ENCODE measurements at regions not wholly inside any gene's neighbourhood (a gene's known extent, or its start where the extent isn't known, plus 50 kb on each side); places are given as distances from the start of the nearest gene placed in this dataset.

- TF ChIP-seq, protein P1, sequence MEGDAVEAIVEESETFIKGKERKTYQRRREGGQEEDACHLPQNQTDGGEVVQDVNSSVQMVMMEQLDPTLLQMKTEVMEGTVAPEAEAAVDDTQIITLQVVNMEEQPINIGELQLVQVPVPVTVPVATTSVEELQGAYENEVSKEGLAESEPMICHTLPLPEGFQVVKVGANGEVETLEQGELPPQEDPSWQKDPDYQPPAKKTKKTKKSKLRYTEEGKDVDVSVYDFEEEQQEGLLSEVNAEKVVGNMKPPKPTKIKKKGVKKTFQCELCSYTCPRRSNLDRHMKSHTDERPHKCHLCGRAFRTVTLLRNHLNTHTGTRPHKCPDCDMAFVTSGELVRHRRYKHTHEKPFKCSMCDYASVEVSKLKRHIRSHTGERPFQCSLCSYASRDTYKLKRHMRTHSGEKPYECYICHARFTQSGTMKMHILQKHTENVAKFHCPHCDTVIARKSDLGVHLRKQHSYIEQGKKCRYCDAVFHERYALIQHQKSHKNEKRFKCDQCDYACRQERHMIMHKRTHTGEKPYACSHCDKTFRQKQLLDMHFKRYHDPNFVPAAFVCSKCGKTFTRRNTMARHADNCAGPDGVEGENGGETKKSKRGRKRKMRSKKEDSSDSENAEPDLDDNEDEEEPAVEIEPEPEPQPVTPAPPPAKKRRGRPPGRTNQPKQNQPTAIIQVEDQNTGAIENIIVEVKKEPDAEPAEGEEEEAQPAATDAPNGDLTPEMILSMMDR (IDR thresholded peaks at IDR 0.05), result no peak
- no peak for TF ChIP-seq POLR2A (IDR thresholded peaks at IDR 0.05)
- TF ChIP-seq POLR2AphosphoS5 (IDR thresholded peaks at IDR 0.05), result no peak
- no peak for TF ChIP-seq EP300 (IDR thresholded peaks at IDR 0.05)
- H3K4me1 ChIP-seq, result no peaks in the 10 kb centered on the region
- H3K4me3 ChIP-seq, result no peak overlapping the region
- H3K27ac ChIP-seq, result no peak overlapping the region
- no peak for DNase-seq
- H3K27me3 ChIP-seq, result no peaks in the 10 kb centered on the region
- ATAC-seq (ENCODE audit: low FRiP score in 2 of 2), result no peak
- H3K9me3 ChIP-seq, result no peaks in the 10 kb centered on the region
- WGBS, 2 donors, result 74 to 77% methylated on average over 3 of the region's 3 CpGs
- H3K36me3 ChIP-seq, result no peaks in the 10 kb centered on the region
Observed at GRCh38 chr5:57561231-57561842, 78.7 kb upstream of the ACTBL2 start.

DNA sequence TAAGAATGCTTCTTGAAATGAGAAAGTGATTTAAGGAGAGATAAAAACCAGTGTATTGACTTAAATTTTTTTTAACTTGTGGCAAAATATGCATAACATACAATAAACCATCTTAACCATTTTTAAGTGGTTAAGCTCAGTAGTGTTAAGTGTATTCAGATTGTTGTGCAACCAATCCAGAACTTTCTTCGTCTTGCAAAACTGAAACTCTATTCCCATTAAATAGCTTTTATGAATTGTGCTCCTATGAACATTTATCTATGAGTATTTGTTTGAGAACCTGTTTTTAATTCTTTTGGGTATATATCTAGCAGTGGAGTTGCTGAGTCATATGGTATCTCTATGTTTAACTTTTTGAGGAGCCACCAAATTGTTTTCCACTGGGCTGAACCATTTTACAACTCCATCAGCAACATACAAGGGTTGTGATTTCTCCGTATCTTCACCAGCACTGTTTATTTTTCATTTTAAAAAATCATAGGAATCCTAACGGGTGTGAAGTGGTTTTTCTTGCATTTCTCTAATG is 76.6 kb upstream of the ACTBL2 start:
- no peaks in the 10 kb centered on the region for H3K27me3 ChIP-seq
- WGBS, 2 donors, result 62 to 72% methylated on average over 3 of the region's 3 CpGs
- no peak overlapping the region for H3K27ac ChIP-seq
- H3K4me1 ChIP-seq, result no peaks in the 10 kb centered on the region
- no peaks in the 10 kb centered on the region for H3K36me3 ChIP-seq
- no peaks in the 10 kb centered on the region for H3K9me3 ChIP-seq
- H3K4me3 ChIP-seq, result no peak overlapping the region
- DNase-seq (no peak), ATAC-seq (ENCODE audit: low FRiP score in 2 of 2) (no peak)
- TF ChIP-seq POLR2AphosphoS5 (IDR thresholded peaks at IDR 0.05) (no peak), EP300 (IDR thresholded peaks at IDR 0.05) (no peak), POLR2A (IDR thresholded peaks at IDR 0.05) (no peak)
- TF ChIP-seq, protein P1 (IDR thresholded peaks at IDR 0.05), result no peak

DNA sequence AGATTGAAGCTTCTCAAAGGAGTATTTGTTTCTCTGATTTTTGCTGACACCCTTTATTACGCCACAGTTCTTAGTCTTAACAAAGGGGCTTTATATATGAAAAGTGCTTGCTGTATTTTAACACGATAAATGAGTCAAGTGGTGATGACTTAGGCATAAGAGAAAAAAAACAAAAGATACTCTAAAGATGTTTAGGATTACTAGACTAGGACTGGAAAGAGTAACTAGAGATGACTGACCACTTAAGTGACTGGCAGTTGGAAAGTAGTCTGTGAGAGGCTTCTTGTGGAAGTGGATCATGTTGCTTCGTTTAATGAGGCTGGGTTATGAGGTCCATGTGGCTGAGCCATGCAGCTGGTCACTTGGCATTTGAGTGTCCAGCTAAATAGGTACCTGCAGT is 69.4 kb upstream of the ACTBL2 start:
- Histone ChIP-seq H3K4me1 (no peaks in the 10 kb centered on the region), H3K36me3 (no peaks in the 10 kb centered on the region), H3K27ac (no peak overlapping the region), H3K27me3 (no peaks in the 10 kb centered on the region), H3K9me3 (no peaks in the 10 kb centered on the region), H3K4me3 (no peak overlapping the region)
- 85 to 93% methylated on average over 3 of the region's 3 CpGs for WGBS, 2 donors
- TF ChIP-seq POLR2A (IDR thresholded peaks at IDR 0.05), result no peak
- TF ChIP-seq POLR2AphosphoS5 (IDR thresholded peaks at IDR 0.05), result no peak
- TF ChIP-seq, protein P1 (IDR thresholded peaks at IDR 0.05), result no peak
- TF ChIP-seq EP300 (IDR thresholded peaks at IDR 0.05), result no peak
- ATAC-seq (ENCODE audit: low FRiP score in 2 of 2) (no peak), DNase-seq (no peak)

GRCh38 chr5:57551251-57551650 is 68.6 kb upstream of the ACTBL2 start:
- Histone ChIP-seq H3K27me3 (no peaks in the 10 kb centered on the region), H3K27ac (no peak overlapping the region), H3K4me3 (no peak overlapping the region), H3K36me3 (no peaks in the 10 kb centered on the region), H3K9me3 (no peaks in the 10 kb centered on the region), H3K4me1 (no peaks in the 10 kb centered on the region)
- WGBS, 2 donors, result 83 to 89% methylated on average over 3 of the region's 3 CpGs
- TF ChIP-seq POLR2AphosphoS5 (IDR thresholded peaks at IDR 0.05), result no peak
- TF ChIP-seq, protein P1 (IDR thresholded peaks at IDR 0.05), result no peak
- no peak for TF ChIP-seq EP300 (IDR thresholded peaks at IDR 0.05)
- no peak for TF ChIP-seq POLR2A (IDR thresholded peaks at IDR 0.05)
- no peak for ATAC-seq (ENCODE audit: low FRiP score in 2 of 2)
- no peak for DNase-seq

GRCh38 chr5:57550132-57550531 is 67.5 kb upstream of the ACTBL2 start:
- peak in 1 of 2 donors; percentile 20 for DNase-seq
- WGBS, 2 donors, result 85 to 86% methylated on average over 3 to 6 of the region's 6 CpGs
- TF ChIP-seq EP300 (IDR thresholded peaks at IDR 0.05), result no peak
- no peak for TF ChIP-seq POLR2A (IDR thresholded peaks at IDR 0.05)
- TF ChIP-seq POLR2AphosphoS5 (IDR thresholded peaks at IDR 0.05), result no peak
- TF ChIP-seq, protein P1 (IDR thresholded peaks at IDR 0.05), result no peak

More at GRCh38 chr5:57550132-57550531, 67.5 kb upstream of the ACTBL2 start:
- H3K4me3 ChIP-seq, result no peak overlapping the region
- peak in 1 of 2 donors; percentile 19 for ATAC-seq (ENCODE audit: low FRiP score in 2 of 2)
- no peaks in the 10 kb centered on the region for H3K27me3 ChIP-seq
- H3K27ac ChIP-seq, result no peak overlapping the region
- no peaks in the 10 kb centered on the region for H3K4me1 ChIP-seq
- no peaks in the 10 kb centered on the region for H3K36me3 ChIP-seq
- no peaks in the 10 kb centered on the region for H3K9me3 ChIP-seq
